AG04450 (cell line): ENCODE measurements at regions not wholly inside any gene's neighbourhood (a gene's known extent, or its start where the extent isn't known, plus 50 kb on each side); places are given as distances from the start of the nearest gene placed in this dataset.
A peak's percentile ranks its signal among the peaks of the same experiment; 100 is the strongest.

ENCODE experiments used
- CTCF ChIA-PET: fragments of 300-600, 350-600 bp; formaldehyde crosslinking; extraction: SDS; loops from one replicate; lab custom pipeline; 2022; ENCODE audit warnings: antibody characterized with exemption, inconsistent platforms; lab: Charles Lee
- POLR2A ChIA-PET: fragments of 350-600 bp; formaldehyde crosslinking; extraction: SDS; loops from one replicate; lab custom pipeline; 2021; ENCODE audit warnings: antibody characterized with exemption, inconsistent platforms; lab: Yijun Ruan, JAX
- DNase-seq: peaks from one replicate; pipeline ENCODE4 v3.0.0-alpha.2; 2011; ENCODE audit warnings: low read depth, low spot score
- H3K27ac ChIP-seq: one replicate; pipeline ENCODE4 v1.5.1; 2012; ENCODE audit warnings: low read depth, low read length, control low read depth
- H3K27me3 ChIP-seq: one replicate; pipeline ENCODE4 v1.6.0; 2012; ENCODE audit warnings: low read length; ENCODE audit not compliant: control insufficient read depth, insufficient read depth
- H3K4me3 ChIP-seq: 2 replicates; pipeline ENCODE4 v1.5.1; 2011; ENCODE audit warnings: mild to moderate bottlenecking, low read depth, low read length, control low read depth
- H3K9me3 ChIP-seq: 2 replicates; pipeline ENCODE4 v1.5.1; 2012; ENCODE audit warnings: low read length; ENCODE audit not compliant: control insufficient read depth, insufficient read depth
- CTCF ChIP-seq: IDR thresholded peaks from 2 replicates; pipeline ENCODE4 v1.5.1; 2011; ENCODE audit warnings: low read depth, low read length, control low read depth, inconsistent platforms

- Histone ChIP-seq H3K9me3 (peaks cover 2% of the 10 kb centered on the region; the same call in 1 of the 2 replicates), H3K4me3 (no peak overlapping the region), H3K27me3 (no peaks in the 10 kb centered on the region), H3K27ac (no peak overlapping the region)
- CTCF ChIA-PET, result interaction anchor here (0.8 to 2.5 kb wide), 6 partner anchors 9 to 324 kb away, joined by 3 to 6 read pairs (median 6); no protein-coding TSS in a partner anchor
- DNase-seq, result no peak
- POLR2A ChIA-PET, result no interaction called here
- TF ChIP-seq CTCF, result peak; percentile 56
These were observed 104.7 kb upstream of the KL start for GRCh38 chr13:32911506-32911905.

GRCh38 chr13:32914686-32915085 lies 101.5 kb upstream of the KL start:
- Histone ChIP-seq H3K9me3 (peaks cover 9% of the 10 kb centered on the region), H3K27me3 (no peaks in the 10 kb centered on the region), H3K4me3 (no peak overlapping the region), H3K27ac (no peak overlapping the region)
- DNase-seq, result no peak
- ChIA-PET CTCF (interaction anchor here (0.6 kb wide), 2 partner anchors 25 to 735 kb away, joined by 3 to 6 read pairs; no protein-coding TSS in a partner anchor), POLR2A (no interaction called here)
- no peak for TF ChIP-seq CTCF

- H3K27ac ChIP-seq, result no peak overlapping the region
- H3K27me3 ChIP-seq, result no peaks in the 10 kb centered on the region
- no peak overlapping the region for H3K4me3 ChIP-seq
- TF ChIP-seq CTCF, result no peak
- ChIA-PET POLR2A (no interaction called here), CTCF (no interaction called here)
- DNase-seq, result no peak
- peaks cover 9% of the 10 kb centered on the region for H3K9me3 ChIP-seq
These were observed 98.7 kb upstream of the KL start for GRCh38 chr13:32917504-32917903.

GRCh38 chr13:32923725-32924124 lies 92.5 kb upstream of the KL start:
- Histone ChIP-seq H3K27me3 (no peaks in the 10 kb centered on the region), H3K27ac (no peak overlapping the region), H3K4me3 (no peak overlapping the region), H3K9me3 (no peaks in the 10 kb centered on the region; the same call in 1 of the 2 replicates)
- TF ChIP-seq CTCF, result no peak
- CTCF ChIA-PET, result interaction anchor here (0.6 to 1.5 kb wide), 2 partner anchors 284 to 549 kb away, joined by 3 to 5 read pairs; no protein-coding TSS in a partner anchor
- no peak for DNase-seq
- POLR2A ChIA-PET, result no interaction called here

GRCh38 chr13:32924886-32925285 lies 91.3 kb upstream of the KL start:
- no peak for TF ChIP-seq CTCF
- Histone ChIP-seq H3K4me3 (no peak overlapping the region), H3K9me3 (no peaks in the 10 kb centered on the region), H3K27ac (no peak overlapping the region), H3K27me3 (peaks cover 2% of the 10 kb centered on the region)
- POLR2A ChIA-PET, result no interaction called here
- CTCF ChIA-PET, result interaction anchor here (0.8 kb wide), 1 partner anchor 12 kb away, joined by 3 read pairs; no protein-coding TSS in a partner anchor
- no peak for DNase-seq
